ENCODE measurements at regions not wholly inside any gene's neighbourhood (a gene's known extent, or its start where the extent isn't known, plus 50 kb on each side); places are given as distances from the start of the nearest gene placed in this dataset.

- TF ChIP-seq, protein P1, sequence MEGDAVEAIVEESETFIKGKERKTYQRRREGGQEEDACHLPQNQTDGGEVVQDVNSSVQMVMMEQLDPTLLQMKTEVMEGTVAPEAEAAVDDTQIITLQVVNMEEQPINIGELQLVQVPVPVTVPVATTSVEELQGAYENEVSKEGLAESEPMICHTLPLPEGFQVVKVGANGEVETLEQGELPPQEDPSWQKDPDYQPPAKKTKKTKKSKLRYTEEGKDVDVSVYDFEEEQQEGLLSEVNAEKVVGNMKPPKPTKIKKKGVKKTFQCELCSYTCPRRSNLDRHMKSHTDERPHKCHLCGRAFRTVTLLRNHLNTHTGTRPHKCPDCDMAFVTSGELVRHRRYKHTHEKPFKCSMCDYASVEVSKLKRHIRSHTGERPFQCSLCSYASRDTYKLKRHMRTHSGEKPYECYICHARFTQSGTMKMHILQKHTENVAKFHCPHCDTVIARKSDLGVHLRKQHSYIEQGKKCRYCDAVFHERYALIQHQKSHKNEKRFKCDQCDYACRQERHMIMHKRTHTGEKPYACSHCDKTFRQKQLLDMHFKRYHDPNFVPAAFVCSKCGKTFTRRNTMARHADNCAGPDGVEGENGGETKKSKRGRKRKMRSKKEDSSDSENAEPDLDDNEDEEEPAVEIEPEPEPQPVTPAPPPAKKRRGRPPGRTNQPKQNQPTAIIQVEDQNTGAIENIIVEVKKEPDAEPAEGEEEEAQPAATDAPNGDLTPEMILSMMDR (optimal IDR thresholded peaks at IDR 0.05 in 1 of 3, IDR thresholded peaks at IDR 0.05 in 1 of 3, conservative IDR thresholded peaks at IDR 0.05 in 1 of 3; ENCODE audit: extremely low read depth in 1 of 3, insufficient read depth in 2 of 3, low read length in 3 of 3), result no peak
- no peak for TF ChIP-seq EZH2 (IDR thresholded peaks at IDR 0.05; ENCODE audit: low read length)
Measured at GRCh38 chr1:14090531-14090930, 390.5 kb downstream of the PRDM2 start.
